Gastroesophageal sphincter (tissue), 3 donors: ENCODE measurements at regions not wholly inside any gene's neighbourhood (a gene's known extent, or its start where the extent isn't known, plus 50 kb on each side); places are given as distances from the start of the nearest gene placed in this dataset.

Experiments used
- CTCF ChIP-seq, 4 experiments: fragments of 200-600 bp in 2 of 4; fragments of 450-650 bp in 2 of 4; sonication (generic) in 1 of 4; IDR thresholded peaks; one replicate each; pipeline ENCODE4 v1.5.1; 2017 to 2019; ENCODE audit warnings: antibody characterized with exemption in 4 of 4, mild to moderate bottlenecking in 2 of 4, moderate library complexity in 2 of 4
- EP300 ChIP-seq: sonication (generic); formaldehyde crosslinking; IDR thresholded peaks from one replicate; pipeline ENCODE4 v1.6.1; 2017; ENCODE audit warnings: antibody characterized with exemption, mild to moderate bottlenecking
- POLR2A ChIP-seq, 2 donors: fragments of 450-650 bp; IDR thresholded peaks; one replicate each; pipeline ENCODE4 v1.6.1; 2017; ENCODE audit warnings: antibody characterized with exemption in 2 of 2, mild to moderate bottlenecking in 2 of 2, moderate library complexity in 1 of 2
- POLR2AphosphoS5 ChIP-seq: sonication (generic); formaldehyde crosslinking; IDR thresholded peaks from one replicate; pipeline ENCODE4 v1.6.1; 2017; ENCODE audit warnings: antibody characterized with exemption

- no peak for TF ChIP-seq CTCF (IDR thresholded peaks at IDR 0.05)
- no peak for TF ChIP-seq EP300
- TF ChIP-seq POLR2A (IDR thresholded peaks at IDR 0.05): no peak
- TF ChIP-seq POLR2AphosphoS5: no peak
These were observed 182.2 kb downstream of the IGLL1 start for GRCh38 chr22:23397613-23398567.
